ENCODE measurements at regions not wholly inside any gene's neighbourhood (a gene's known extent, or its start where the extent isn't known, plus 50 kb on each side); places are given as distances from the start of the nearest gene placed in this dataset.

- TF ChIP-seq CTCF (conservative IDR thresholded peaks at IDR 0.05; ENCODE audit: low read length) (no peak), EZH2phosphoT487 (IDR thresholded peaks at IDR 0.05; ENCODE audit: borderline replicate concordance) (no peak)
Observed at GRCh38 chr3:30471796-30472489, 134.5 kb upstream of the TGFBR2 start.
